ENCODE measurements at regions not wholly inside any gene's neighbourhood (a gene's known extent, or its start where the extent isn't known, plus 50 kb on each side); places are given as distances from the start of the nearest gene placed in this dataset.

- no peak for TF ChIP-seq CTCF (IDR thresholded peaks at IDR 0.05 in 8 of 11, conservative IDR thresholded peaks at IDR 0.05 in 3 of 11)
- TF ChIP-seq POLR2A (IDR thresholded peaks at IDR 0.05), result no peak
Measured at GRCh38 chr2:6072768-6073167, 380.6 kb downstream of the SOX11 start.

Measured in spleen (tissue), 7 donors.